Uterus (tissue), 3 donors: ENCODE measurements at regions not wholly inside any gene's neighbourhood (a gene's known extent, or its start where the extent isn't known, plus 50 kb on each side); places are given as distances from the start of the nearest gene placed in this dataset.

Experiments
- DNase-seq, 2 donors: peaks; one replicate each; pipeline ENCODE4 v3.0.0-alpha.2; 2019 to 2020
- H3K27ac ChIP-seq, 2 donors: fragments of 200-600 bp; sonication (generic); 1 replicate in 1 of 2; 2 replicates in 1 of 2; pipeline ENCODE4 v1.5.1; 2016 to 2018
- H3K27me3 ChIP-seq, 2 donors: fragments of 200-600 bp; sonication (generic); one replicate each; pipeline ENCODE4 v1.5.1; 2018 to 2019; ENCODE audit warnings: control low read depth in 1 of 2
- H3K36me3 ChIP-seq, 2 donors: fragments of 200-600 bp; sonication (generic); one replicate each; pipeline ENCODE4 v1.5.1; 2019; ENCODE audit warnings: control low read depth in 1 of 2
- H3K4me1 ChIP-seq, 2 donors: fragments of 200-600 bp; sonication (generic); one replicate each; pipeline ENCODE4 v1.5.1; 2018 to 2019; ENCODE audit warnings: control low read depth in 1 of 2
- H3K4me3 ChIP-seq, 2 donors: fragments of 200-600 bp; sonication (generic); 1 replicate in 1 of 2; 2 replicates in 1 of 2; pipeline ENCODE4 v1.5.1; 2018 to 2019; ENCODE audit warnings: mild to moderate bottlenecking in 1 of 2
- H3K9me3 ChIP-seq, 2 donors: fragments of 200-600 bp; sonication (generic); one replicate each; pipeline ENCODE4 v1.5.1; 2019; ENCODE audit warnings: control low read depth in 1 of 2
- POLR2A ChIP-seq, 2 donors: fragments of 450-650 bp; IDR thresholded peaks; one replicate each; pipeline ENCODE4 v1.6.1; 2016; ENCODE audit warnings: antibody characterized with exemption in 2 of 2, mild to moderate bottlenecking in 1 of 2, moderate library complexity in 1 of 2
- intact Hi-C: fragments of 100-400 bp; cut with DNase I; formaldehyde crosslinking; loops from one replicate; pipeline ENCODE4 v1.15.1; 2023; ENCODE audit warnings: low total_unique reads
- TF ChIP-seq, protein P1 (sequence below), 4 experiments: fragments of 200-600 bp in 2 of 4; fragments of 450-650 bp in 2 of 4; sonication (generic) in 2 of 4; IDR thresholded peaks; one replicate each; pipeline ENCODE4 v1.5.1; 2016 to 2019; ENCODE audit warnings: antibody characterized with exemption in 4 of 4, mild to moderate bottlenecking in 2 of 4, moderate library complexity in 1 of 4
- donor health status: DM: yes; HTN: yes; CAD: no.

DNA sequence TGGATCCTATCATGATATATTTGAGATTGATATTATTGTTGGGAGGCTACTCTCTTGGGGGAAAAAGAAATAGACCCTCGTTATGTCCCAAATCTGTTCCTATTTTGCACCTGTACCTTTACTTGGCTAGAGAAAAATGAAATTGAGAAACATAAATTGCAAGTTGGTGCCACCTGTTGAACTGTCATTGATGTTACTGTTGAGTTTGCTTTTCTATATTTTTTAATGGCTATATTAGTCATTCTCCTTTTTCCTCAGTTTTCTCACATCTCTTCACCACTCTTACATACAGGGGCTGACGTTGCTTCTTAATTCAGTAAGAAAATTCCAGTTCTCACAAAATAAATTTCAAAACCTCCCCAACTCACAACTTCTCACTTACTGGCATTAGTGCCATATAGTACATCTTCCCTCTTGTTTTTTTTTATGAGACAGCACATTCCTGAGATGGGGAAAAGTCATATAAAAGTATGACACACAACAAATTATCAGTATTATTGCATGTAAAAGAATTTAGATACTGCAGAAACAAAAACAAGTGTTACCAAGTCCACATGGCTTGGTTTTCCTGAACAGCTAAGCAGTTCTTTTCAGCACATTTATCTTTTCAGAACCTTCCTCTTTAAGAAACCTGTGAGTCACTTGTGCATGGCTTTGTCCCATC lies 348.3 kb upstream of the DSEL start:
- no peaks in the 10 kb centered on the region for H3K9me3 ChIP-seq
- intact Hi-C loops, result no loop called here
- no peaks in the 10 kb centered on the region for H3K36me3 ChIP-seq
- H3K4me3 ChIP-seq, result no peak overlapping the region
- no peak for TF ChIP-seq POLR2A (IDR thresholded peaks at IDR 0.05)
- TF ChIP-seq, protein P1, sequence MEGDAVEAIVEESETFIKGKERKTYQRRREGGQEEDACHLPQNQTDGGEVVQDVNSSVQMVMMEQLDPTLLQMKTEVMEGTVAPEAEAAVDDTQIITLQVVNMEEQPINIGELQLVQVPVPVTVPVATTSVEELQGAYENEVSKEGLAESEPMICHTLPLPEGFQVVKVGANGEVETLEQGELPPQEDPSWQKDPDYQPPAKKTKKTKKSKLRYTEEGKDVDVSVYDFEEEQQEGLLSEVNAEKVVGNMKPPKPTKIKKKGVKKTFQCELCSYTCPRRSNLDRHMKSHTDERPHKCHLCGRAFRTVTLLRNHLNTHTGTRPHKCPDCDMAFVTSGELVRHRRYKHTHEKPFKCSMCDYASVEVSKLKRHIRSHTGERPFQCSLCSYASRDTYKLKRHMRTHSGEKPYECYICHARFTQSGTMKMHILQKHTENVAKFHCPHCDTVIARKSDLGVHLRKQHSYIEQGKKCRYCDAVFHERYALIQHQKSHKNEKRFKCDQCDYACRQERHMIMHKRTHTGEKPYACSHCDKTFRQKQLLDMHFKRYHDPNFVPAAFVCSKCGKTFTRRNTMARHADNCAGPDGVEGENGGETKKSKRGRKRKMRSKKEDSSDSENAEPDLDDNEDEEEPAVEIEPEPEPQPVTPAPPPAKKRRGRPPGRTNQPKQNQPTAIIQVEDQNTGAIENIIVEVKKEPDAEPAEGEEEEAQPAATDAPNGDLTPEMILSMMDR (IDR thresholded peaks at IDR 0.05), result no peak
- H3K27ac ChIP-seq, result no peak overlapping the region
- H3K27me3 ChIP-seq, result no peaks in the 10 kb centered on the region
- H3K4me1 ChIP-seq, result no peaks in the 10 kb centered on the region
- no peak for DNase-seq

DNA sequence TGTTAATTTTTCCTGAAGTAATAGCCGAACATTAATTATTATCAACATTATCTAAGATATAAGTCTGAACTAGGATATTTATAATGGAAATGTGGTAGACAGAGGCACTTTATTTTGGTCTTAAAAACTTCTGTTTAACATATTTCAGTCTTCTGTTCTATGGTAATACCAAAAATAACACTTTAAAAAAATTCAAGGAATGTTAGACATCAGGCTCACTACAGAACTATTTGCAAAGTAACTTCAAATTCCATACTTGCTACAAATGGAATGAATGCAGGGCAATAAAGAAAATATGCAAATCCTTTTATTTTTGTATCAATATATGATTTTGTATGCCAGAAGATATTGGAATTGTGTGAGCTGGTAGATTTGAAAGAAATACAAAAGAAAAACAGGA lies 345.5 kb upstream of the DSEL start:
- DNase-seq, result no peak
- no peak for TF ChIP-seq POLR2A (IDR thresholded peaks at IDR 0.05)
- Histone ChIP-seq H3K4me3 (no peak overlapping the region), H3K4me1 (no peaks in the 10 kb centered on the region), H3K27me3 (no peaks in the 10 kb centered on the region), H3K9me3 (no peaks in the 10 kb centered on the region), H3K36me3 (no peaks in the 10 kb centered on the region), H3K27ac (no peak overlapping the region)
- intact Hi-C loops, result no loop called here

DNA sequence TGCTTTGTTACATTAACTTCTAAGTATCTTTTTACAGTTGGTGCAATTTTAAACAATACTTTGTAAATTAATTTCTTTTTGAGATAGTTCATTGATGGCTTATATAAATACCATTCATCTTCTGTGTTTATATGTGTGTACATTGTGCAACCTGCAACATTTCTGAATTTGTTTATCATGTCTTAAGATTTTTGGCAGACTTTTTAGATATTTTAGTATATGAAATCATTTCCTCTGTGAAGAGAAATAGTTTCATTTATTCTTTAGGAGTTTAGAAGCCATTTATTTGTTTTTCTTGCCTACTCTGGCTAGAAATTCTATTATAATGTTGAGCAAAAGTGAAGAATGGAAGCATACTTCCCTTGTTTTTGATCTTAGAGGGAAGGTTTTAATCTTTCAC lies 337.8 kb upstream of the DSEL start:
- no peak for DNase-seq
- H3K9me3 ChIP-seq, result no peaks in the 10 kb centered on the region
- TF ChIP-seq POLR2A (IDR thresholded peaks at IDR 0.05), result no peak
- TF ChIP-seq, protein P1 (IDR thresholded peaks at IDR 0.05), result no peak
- H3K4me3 ChIP-seq, result no peak overlapping the region
- intact Hi-C loops, result no loop called here
- H3K4me1 ChIP-seq, result no peaks in the 10 kb centered on the region
- no peak overlapping the region for H3K27ac ChIP-seq
- no peaks in the 10 kb centered on the region for H3K36me3 ChIP-seq
- H3K27me3 ChIP-seq, result no peaks in the 10 kb centered on the region

DNA sequence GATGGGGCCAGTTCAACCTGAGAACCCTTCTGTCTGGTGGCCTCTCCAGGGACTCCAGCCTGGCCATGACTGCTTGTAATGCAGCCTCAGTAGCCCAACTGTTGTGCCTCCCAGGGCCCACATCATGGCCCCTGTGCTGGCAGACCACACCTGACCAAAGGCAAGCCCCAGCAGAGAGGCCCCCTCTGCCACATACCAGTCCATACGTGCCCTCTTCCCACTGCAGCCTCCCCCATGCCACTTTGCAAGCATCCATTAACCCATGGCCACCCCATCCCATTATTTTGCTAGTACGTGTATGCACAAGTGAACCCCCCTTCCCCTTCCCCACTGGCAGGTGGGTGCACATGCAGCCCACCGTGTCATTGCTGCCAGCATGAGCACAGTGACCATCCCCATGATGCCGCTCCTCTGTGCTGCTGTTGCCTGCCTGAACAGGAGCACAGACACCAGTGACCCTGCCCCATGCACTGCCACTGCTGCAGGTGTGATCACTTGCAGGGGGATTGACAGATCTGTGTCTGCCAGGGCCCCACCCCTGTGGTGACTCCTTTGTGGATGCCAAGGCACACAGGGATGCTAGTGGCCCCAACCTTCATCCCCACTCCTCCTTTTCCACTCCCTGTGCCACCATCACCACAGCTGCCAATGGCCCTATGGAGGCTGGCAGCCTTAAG lies 330.0 kb upstream of the DSEL start:
- Histone ChIP-seq H3K27ac (no peak overlapping the region), H3K27me3 (no peaks in the 10 kb centered on the region), H3K9me3 (no peaks in the 10 kb centered on the region), H3K36me3 (no peaks in the 10 kb centered on the region), H3K4me1 (no peaks in the 10 kb centered on the region), H3K4me3 (no peak overlapping the region)
- intact Hi-C loops, result no loop called here
- DNase-seq, result no peak
- TF ChIP-seq, protein P1 (IDR thresholded peaks at IDR 0.05), result no peak
- TF ChIP-seq POLR2A (IDR thresholded peaks at IDR 0.05), result no peak

DNA sequence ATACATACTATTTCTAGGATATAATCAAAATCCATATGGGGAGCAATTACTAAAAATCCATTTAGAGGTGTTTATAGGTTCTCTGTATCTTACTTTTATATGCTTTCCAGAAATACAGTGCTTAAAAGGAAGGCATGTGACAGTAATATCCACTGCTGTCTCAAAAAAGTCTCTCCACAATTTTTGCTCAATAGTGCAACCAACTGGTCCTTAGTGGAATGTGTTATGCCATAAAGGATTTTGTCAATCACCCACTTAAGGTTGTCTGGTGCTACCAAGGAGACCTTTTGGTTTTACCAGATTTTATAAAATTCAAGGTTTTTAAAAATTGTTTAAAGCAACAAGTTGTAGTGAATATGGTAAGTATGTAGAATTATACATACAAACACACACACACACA lies 328.5 kb upstream of the DSEL start:
- Histone ChIP-seq H3K27me3 (no peaks in the 10 kb centered on the region), H3K4me1 (no peaks in the 10 kb centered on the region), H3K4me3 (no peak overlapping the region), H3K9me3 (no peaks in the 10 kb centered on the region), H3K27ac (no peak overlapping the region), H3K36me3 (no peaks in the 10 kb centered on the region)
- TF ChIP-seq, protein P1 (IDR thresholded peaks at IDR 0.05), result no peak
- TF ChIP-seq POLR2A (IDR thresholded peaks at IDR 0.05), result no peak
- intact Hi-C loops, result no loop called here
- DNase-seq, result no peak
